Subcutaneous abdominal adipose tissue (tissue), 5 donors: ENCODE measurements at regions not wholly inside any gene's neighbourhood (a gene's known extent, or its start where the extent isn't known, plus 50 kb on each side); places are given as distances from the start of the nearest gene placed in this dataset.

Source experiments
- H3K27ac ChIP-seq: one replicate; pipeline ENCODE4 v1.7.0; 2013; ENCODE audit warnings: low read depth, mild to moderate bottlenecking, inconsistent platforms, low read length, moderate library complexity
- H3K27me3 ChIP-seq, 5 donors: one replicate each; pipeline ENCODE4 v1.7.0; 2013; ENCODE audit warnings: low read length in 5 of 5, inconsistent platforms in 1 of 5; ENCODE audit not compliant: control insufficient read depth in 5 of 5, insufficient read depth in 4 of 5
- H3K36me3 ChIP-seq, 5 donors: one replicate each; pipeline ENCODE4 v1.7.0; 2013; ENCODE audit warnings: low read length in 5 of 5; ENCODE audit not compliant: control insufficient read depth in 5 of 5, insufficient read depth in 5 of 5
- H3K4me1 ChIP-seq, 5 donors: one replicate each; pipeline ENCODE4 v1.7.0; 2013; ENCODE audit warnings: low read length in 5 of 5, mild to moderate bottlenecking in 3 of 5, moderate library complexity in 1 of 5; ENCODE audit not compliant: control insufficient read depth in 5 of 5, insufficient read depth in 5 of 5
- H3K4me3 ChIP-seq, 5 donors: one replicate each; pipeline ENCODE4 v1.7.0; 2013; ENCODE audit warnings: low read length in 5 of 5, low read depth in 1 of 5
- H3K9ac ChIP-seq, 5 donors: one replicate each; pipeline ENCODE4 v1.7.0; 2013; ENCODE audit warnings: low read length in 5 of 5, mild to moderate bottlenecking in 4 of 5, moderate library complexity in 3 of 5
- H3K9me3 ChIP-seq, 5 donors: one replicate each; pipeline ENCODE4 v1.7.0; 2013; ENCODE audit warnings: low read length in 5 of 5; ENCODE audit not compliant: control insufficient read depth in 5 of 5
- donor health status: healthy.
- donor health status: healthy.
- donor health status: healthy.
- donor health status: healthy.
- donor health status: healthy.

GRCh38 chr14:101457936-101458740, 103.2 kb upstream of the DIO3 start:
- H3K9ac ChIP-seq: no peak overlapping the region
- no peaks in the 10 kb centered on the region for H3K9me3 ChIP-seq
- no peaks in the 10 kb centered on the region for H3K36me3 ChIP-seq
- no peak overlapping the region for H3K27ac ChIP-seq
- peaks cover 0 to 10% (median 4%) of the 10 kb centered on the region in 5 donors for H3K4me1 ChIP-seq
- H3K4me3 ChIP-seq: no peak overlapping the region
- H3K27me3 ChIP-seq: peaks cover 27 to 60% (median 41%) of the 10 kb centered on the region in 5 donors

GRCh38 chr14:101458741-101459550, 102.3 kb upstream of the DIO3 start:
- Histone ChIP-seq H3K4me1 (peaks cover 0 to 13% (median 4%) of the 10 kb centered on the region in 5 donors), H3K36me3 (no peaks in the 10 kb centered on the region), H3K27me3 (peaks cover 27 to 60% (median 41%) of the 10 kb centered on the region in 5 donors), H3K4me3 (peak overlapping the region in 1 of 5 donors; percentile 36), H3K9ac (no peak overlapping the region), H3K9me3 (no peaks in the 10 kb centered on the region), H3K27ac (no peak overlapping the region)

- Histone ChIP-seq H3K27me3 (peaks cover 27 to 54% (median 41%) of the 10 kb centered on the region in 5 donors), H3K4me3 (no peak overlapping the region), H3K9me3 (no peaks in the 10 kb centered on the region), H3K4me1 (peaks cover 0 to 13% (median 4%) of the 10 kb centered on the region in 5 donors), H3K9ac (no peak overlapping the region), H3K36me3 (no peaks in the 10 kb centered on the region), H3K27ac (no peak overlapping the region)
Observed at GRCh38 chr14:101459551-101459900, 101.8 kb upstream of the DIO3 start.

- Histone ChIP-seq H3K27me3 (peaks cover 27 to 50% (median 38%) of the 10 kb centered on the region in 5 donors), H3K4me1 (peaks cover 0 to 13% (median 4%) of the 10 kb centered on the region in 5 donors), H3K36me3 (no peaks in the 10 kb centered on the region), H3K4me3 (no peak overlapping the region), H3K9ac (no peak overlapping the region), H3K9me3 (no peaks in the 10 kb centered on the region), H3K27ac (no peak overlapping the region)
Observed at GRCh38 chr14:101460521-101460920, 100.8 kb upstream of the DIO3 start.

- Histone ChIP-seq H3K27me3 (peaks cover 26 to 50% (median 34%) of the 10 kb centered on the region in 5 donors), H3K36me3 (no peaks in the 10 kb centered on the region), H3K4me1 (peaks cover 0 to 13% (median 4%) of the 10 kb centered on the region in 5 donors), H3K27ac (no peak overlapping the region), H3K4me3 (no peak overlapping the region), H3K9me3 (no peaks in the 10 kb centered on the region), H3K9ac (no peak overlapping the region)
Observed at GRCh38 chr14:101460986-101461750, 100.1 kb upstream of the DIO3 start.

GRCh38 chr14:101461891-101462290, 99.4 kb upstream of the DIO3 start:
- Histone ChIP-seq H3K27me3 (peaks cover 22 to 44% (median 30%) of the 10 kb centered on the region in 5 donors), H3K27ac (no peak overlapping the region), H3K36me3 (no peaks in the 10 kb centered on the region), H3K4me1 (peaks cover 0 to 13% (median 4%) of the 10 kb centered on the region in 5 donors), H3K4me3 (no peak overlapping the region), H3K9ac (no peak overlapping the region), H3K9me3 (no peaks in the 10 kb centered on the region)

- H3K27me3 ChIP-seq: peaks cover 18 to 36% (median 24%) of the 10 kb centered on the region in 5 donors
- H3K9me3 ChIP-seq: no peaks in the 10 kb centered on the region
- H3K4me3 ChIP-seq: no peak overlapping the region
- H3K36me3 ChIP-seq: no peaks in the 10 kb centered on the region
- H3K27ac ChIP-seq: no peak overlapping the region
- peaks cover 0 to 13% (median 4%) of the 10 kb centered on the region in 5 donors for H3K4me1 ChIP-seq
- no peak overlapping the region for H3K9ac ChIP-seq
Observed at GRCh38 chr14:101462726-101463565, 98.3 kb upstream of the DIO3 start.

- H3K4me3 ChIP-seq: no peak overlapping the region
Observed at GRCh38 chr14:101463566-101464171, 97.6 kb upstream of the DIO3 start.

More at GRCh38 chr14:101463566-101464171, 97.6 kb upstream of the DIO3 start:
- Histone ChIP-seq H3K27ac (no peak overlapping the region), H3K9ac (no peak overlapping the region), H3K27me3 (peaks cover 12 to 29% (median 20%) of the 10 kb centered on the region in 5 donors), H3K9me3 (no peaks in the 10 kb centered on the region), H3K4me1 (peaks cover 0 to 11% (median 4%) of the 10 kb centered on the region in 5 donors), H3K36me3 (no peaks in the 10 kb centered on the region)
